Colon (tissue), 2 donors: ENCODE measurements at regions not wholly inside any gene's neighbourhood (a gene's known extent, or its start where the extent isn't known, plus 50 kb on each side); places are given as distances from the start of the nearest gene placed in this dataset.
"Not testable (repeated sequence)": the region's sequence is repeated elsewhere in the genome, so short reads cannot be mapped to it uniquely, and the experiment has no call there.

Source experiments
- FAIRE-seq: peaks from 2 replicates; lab custom pipeline; 2012; peaks lifted over from hg19 to GRCh38; lab: Jason Lieb, UNC
- donor health status: control.
- donor health status: control.

DNA sequence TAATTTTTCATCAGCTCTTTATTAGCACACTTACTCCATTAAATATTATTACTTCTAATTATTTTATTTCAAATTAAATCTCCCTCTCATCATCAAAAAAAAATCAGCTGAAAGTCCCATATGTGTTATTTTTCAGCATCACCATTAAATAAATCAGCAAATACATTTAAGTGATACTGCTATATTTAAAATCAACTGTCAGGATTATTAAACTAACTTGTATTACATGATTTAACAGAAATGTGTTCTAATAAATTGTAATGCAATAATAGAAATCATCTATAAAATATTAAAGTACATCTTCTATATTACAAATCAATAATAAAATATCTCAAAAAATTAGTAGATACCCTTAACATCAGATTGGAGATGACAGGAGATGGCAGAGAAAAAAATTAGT, 538.6 kb upstream of the MIR17HG start:
- peak; percentile 68 for FAIRE-seq

DNA sequence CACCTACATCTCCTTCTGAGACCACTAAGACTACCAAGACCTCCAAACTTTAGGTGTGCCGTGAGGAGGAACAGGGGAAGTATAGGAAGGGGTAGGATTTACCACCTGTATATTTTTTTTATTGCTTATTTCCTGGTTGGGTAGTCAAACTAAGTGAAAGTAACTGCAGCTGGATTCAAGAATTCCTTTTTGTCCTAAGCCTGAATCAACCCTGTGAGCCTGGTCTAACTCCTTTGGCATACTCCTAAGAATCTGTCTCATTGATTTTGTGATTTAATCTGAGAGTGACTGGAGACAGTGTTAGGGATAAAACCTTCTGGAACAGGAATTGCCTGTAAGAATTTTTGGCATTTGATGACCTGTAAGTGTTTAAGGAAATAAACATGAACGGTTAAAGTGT, 523.5 kb upstream of the MIR17HG start:
- no peak for FAIRE-seq

- FAIRE-seq = no peak
These were observed 520.8 kb upstream of the MIR17HG start for GRCh38 chr13:90826688-90827087.

DNA sequence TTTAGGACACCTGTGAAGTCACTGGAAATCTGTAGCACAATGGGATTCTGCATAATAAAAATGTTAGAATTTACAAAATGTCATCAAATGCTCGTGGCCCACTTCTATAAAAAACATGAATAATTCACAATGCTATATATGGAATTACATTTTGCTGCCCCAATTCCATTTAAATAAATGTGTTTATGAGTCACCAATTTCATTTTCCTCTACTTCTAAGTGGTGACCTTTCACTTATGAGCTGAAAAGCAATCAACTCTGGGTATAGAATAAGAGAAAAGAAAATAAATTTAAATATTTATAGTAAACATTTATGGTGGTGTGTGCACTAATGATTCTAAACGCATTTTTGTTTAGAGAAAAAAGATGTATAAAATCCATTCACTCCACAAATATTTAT, 516.7 kb upstream of the MIR17HG start:
- FAIRE-seq = no peak

GRCh38 chr13:90833951-90834350, 513.5 kb upstream of the MIR17HG start:
- FAIRE-seq = no peak

GRCh38 chr13:90834700-90835099, 512.8 kb upstream of the MIR17HG start:
- no peak for FAIRE-seq

DNA sequence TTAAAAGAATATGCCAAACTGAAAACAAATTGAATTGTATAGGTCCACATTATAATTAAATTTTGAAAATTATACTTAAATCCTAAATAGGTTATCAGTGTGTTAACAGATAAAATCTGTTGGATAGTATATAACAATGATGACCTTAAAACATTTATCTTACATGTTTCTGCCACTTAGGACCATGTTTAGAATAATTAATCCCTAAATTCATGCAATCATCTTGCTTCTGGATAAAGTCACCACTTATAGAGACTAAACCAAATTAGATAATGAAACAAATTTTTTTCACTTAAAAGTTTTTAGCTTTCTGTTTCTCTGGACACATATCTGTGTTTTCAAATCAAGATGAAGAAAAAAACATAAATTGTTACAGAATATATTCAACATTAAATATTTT, 511.7 kb upstream of the MIR17HG start:
- no peak for FAIRE-seq

DNA sequence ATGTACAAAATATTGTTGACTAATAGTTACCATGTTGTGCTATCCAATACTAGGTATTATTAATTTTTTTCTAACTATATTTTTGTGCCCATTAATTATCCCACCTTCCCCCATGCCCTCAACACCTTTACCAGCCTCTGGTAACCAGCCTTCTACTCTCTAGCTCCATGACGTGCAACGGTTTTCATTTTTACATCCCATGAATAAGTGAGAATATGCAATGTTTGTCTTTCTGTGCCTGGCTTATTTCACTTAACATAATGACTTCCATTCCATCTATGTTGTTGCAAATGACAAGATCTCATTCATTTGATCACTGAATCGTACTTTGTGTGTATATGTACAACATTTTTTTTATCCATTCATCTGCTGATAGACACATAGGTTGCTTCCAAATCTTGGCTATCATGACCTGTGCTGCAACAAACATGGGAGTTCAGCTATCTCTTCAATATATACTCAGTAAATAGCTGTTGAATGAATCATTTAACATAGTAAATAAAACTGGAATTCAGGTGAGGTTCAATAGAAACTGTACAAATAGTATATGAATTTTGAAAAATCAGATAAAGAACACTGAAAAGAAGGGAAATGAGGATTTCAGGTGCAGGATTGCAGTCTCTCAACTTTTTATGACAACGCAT, 509.0 kb upstream of the MIR17HG start:
- no peak for FAIRE-seq

DNA sequence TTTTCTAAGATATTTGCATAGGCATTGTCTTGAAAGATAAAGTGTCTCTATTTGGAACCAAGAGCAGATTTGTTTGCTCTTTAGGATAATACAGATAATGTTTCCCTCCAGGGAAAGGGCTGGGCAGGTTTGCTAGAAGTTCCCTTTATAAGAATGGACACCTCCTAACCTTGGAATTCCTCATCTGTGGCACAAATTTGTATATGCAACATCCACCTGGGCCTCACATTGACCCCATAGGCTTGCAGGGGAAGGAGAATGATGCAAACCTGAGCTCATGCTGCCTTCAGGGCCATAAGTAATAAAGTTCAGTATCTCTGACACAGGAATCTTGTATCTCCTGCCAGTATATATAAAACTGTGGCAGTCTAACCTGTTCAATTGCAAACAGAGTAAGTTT, 508.4 kb upstream of the MIR17HG start:
- FAIRE-seq = no peak

- no peak for FAIRE-seq
These were observed 500.6 kb upstream of the MIR17HG start for GRCh38 chr13:90846936-90847335.

GRCh38 chr13:90853666-90854065, 493.8 kb upstream of the MIR17HG start:
- FAIRE-seq = not testable (repeated sequence)

GRCh38 chr13:90857921-90858320, 489.6 kb upstream of the MIR17HG start:
- no peak for FAIRE-seq

- no peak for FAIRE-seq
These were observed 481.5 kb upstream of the MIR17HG start for GRCh38 chr13:90866006-90866405.

DNA sequence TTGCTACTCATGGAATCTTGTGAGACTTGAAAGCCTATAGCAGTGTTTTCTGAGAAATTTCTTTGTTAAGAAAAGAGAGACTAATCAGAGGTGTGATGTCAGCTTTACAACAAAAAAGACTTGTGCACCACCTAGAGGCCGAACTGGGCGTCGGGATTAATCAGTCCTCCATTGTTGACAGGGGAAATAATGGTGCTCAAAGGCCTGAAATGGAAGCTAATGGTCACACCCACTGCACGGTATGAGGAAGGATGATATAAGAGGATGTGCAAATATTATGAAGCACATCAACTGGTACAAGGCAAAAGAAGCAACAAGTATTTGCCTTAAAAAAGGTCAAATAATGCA, 480.2 kb upstream of the MIR17HG start:
- FAIRE-seq = no peak

DNA sequence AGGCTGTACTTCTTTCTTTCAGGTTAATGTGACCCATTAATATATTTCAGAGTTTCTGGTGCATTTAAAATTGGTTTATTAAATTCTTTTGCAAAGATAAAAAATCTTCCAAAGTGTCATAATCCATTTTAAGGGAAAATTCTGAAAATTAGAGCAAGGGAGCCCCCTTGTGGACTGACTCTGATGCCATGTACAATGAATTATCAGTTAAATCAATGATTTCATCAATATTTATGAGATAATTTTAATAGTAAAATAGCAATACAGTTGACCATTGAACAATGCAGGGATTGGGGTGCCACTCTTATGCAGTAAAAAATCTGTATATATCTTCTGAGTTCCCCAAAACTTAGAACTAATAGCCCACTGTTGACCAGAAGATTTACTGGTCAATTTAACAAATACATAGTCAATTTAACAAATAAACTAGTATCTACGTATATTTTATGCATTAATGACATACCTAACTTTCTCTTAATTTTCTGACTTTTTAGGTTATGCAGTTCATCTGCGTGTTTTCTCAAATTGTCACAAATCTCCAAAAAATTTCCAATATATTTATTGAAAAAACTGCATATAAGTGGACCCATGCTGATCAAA, 479.1 kb upstream of the MIR17HG start:
- FAIRE-seq = no peak

- no peak for FAIRE-seq
These were observed 477.9 kb upstream of the MIR17HG start for GRCh38 chr13:90869580-90869979.

DNA sequence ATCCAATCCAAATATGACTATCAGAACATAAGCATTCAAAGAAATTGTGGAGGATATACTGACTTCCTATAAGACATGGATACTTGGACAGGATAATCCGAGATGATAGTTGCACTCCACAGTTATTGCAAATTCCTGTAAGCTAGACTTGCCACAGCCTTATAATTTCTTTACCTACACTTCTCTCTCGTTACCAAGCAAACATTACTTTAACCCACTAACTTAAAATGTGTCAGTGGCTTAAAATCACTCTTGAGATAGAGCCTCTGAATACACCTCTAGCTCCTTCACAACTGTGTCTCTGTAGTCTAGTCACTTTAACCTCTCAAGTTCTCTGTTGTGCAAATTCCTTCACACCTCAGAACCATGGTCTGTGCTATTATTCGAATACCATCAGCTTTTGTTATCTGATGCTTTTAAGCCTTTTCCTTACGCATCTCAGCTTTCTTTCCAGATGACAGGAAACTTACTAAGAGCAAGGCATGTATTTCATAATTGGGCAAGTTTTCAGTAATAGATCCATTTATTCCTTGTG, 474.9 kb upstream of the MIR17HG start:
- FAIRE-seq = no peak

- FAIRE-seq = no peak
These were observed 466.7 kb upstream of the MIR17HG start for GRCh38 chr13:90880790-90881189.

DNA sequence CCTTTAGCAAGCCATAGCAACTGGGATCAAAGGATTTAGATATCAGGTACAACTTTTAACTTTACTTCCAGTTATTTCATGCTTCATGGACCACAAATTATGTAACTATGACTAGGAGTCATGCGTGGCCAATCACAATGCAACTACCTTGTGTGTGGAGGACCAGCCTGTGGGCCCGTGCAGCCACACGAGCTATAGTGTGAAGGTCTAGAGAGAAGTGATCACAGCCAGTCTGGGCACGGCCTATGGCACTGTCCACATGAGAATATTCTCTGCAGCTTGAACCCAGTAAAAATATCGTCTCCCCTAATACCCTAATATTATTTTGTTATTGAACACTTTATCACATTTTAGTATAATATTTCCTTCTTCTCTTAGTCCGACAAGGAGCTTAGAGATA, 464.9 kb upstream of the MIR17HG start:
- FAIRE-seq = no peak

DNA sequence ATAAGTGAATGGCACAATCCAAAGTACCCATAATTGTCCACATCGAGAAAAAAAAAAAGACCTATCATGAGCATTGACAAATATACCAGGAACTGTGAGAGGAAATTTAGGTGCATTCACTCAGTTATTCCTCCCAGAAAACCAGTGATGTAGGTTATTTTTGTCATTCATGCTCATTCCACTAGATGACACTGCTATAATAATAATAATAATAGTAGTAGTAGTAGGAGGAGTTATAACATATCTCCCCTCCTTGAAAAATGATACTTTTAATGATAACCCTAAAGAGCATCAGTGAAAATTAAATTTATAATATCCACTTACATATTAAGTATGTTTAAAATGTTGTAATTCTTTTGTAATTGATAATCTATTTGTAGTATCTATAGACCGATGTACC, 463.9 kb upstream of the MIR17HG start:
- no peak for FAIRE-seq

- FAIRE-seq = no peak
These were observed 463.4 kb upstream of the MIR17HG start for GRCh38 chr13:90884066-90884465.

DNA sequence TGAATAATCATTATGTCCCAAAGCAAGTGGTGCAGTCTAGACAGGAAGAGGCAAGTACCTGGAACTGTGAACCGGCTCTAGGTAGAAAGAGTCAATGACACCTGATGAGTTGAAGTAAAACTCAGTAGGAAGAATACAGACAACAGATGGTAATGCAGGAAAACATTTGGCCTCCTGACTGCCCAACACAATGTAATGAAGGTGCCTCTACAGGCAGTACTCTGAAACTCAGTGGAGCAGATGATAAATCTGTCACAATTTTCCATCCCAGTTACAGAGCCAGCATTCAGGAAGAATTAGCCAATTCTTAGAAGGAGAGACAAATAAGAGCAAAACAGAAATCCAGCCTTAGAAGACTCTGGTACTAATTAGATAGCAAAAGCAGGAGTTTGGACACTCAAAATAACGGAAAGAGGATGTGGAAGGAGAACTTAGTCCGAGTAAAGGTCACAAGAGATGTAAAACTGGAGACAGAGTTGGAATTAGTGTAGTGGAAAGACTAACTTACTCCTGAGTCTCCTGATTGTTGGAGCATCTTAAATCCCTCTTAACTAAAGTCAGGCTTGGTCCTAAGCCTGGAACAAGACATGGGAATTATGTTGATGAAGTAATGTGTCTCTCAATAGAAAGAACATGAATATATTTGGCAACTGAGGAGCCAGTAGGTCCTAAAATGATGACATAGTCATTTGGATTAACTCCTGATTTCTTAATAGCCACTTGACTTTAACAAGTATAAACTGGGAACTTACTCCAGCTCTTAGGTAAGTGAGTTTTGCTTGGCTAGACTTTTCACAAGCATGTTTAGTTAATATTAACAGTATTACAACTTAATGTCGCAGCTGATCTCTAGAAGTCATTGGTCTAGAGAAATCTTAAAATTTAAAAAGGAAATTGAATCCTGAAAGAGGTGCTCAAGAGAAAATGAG, 457.3 kb upstream of the MIR17HG start:
- no peak for FAIRE-seq

- no peak for FAIRE-seq
These were observed 456.2 kb upstream of the MIR17HG start for GRCh38 chr13:90891329-90891728.
